GM18502 (cell line): ENCODE measurements at regions not wholly inside any gene's neighbourhood (a gene's known extent, or its start where the extent isn't known, plus 50 kb on each side); places are given as distances from the start of the nearest gene placed in this dataset.

Source experiments
- ATAC-seq: cut with Tn5 transposase; IDR thresholded peaks from one replicate; pipeline ENCODE4 v1.9.1; 2021; ENCODE audit warnings: mild to moderate bottlenecking; ENCODE audit not compliant: unreplicated experiment, poor library complexity

- no peak for ATAC-seq
Measured at GRCh38 chr4:121448231-121448630, 67.4 kb upstream of the QRFPR start.

- ATAC-seq, result no peak
Measured at GRCh38 chr4:121439669-121440068, 58.9 kb upstream of the QRFPR start.
